ENCODE measurements at regions not wholly inside any gene's neighbourhood (a gene's known extent, or its start where the extent isn't known, plus 50 kb on each side); places are given as distances from the start of the nearest gene placed in this dataset.

- no peak for DNase-seq (ENCODE audit: low read depth)
Observed at GRCh38 chr3:189455641-189456417, 175.4 kb upstream of the TP63 start.

- DNase-seq (ENCODE audit: low read depth): peak; percentile 77
Observed at GRCh38 chr3:189457201-189457607, 174.0 kb upstream of the TP63 start.

GRCh38 chr3:189457631-189458412, 173.4 kb upstream of the TP63 start:
- DNase-seq (ENCODE audit: low read depth): no peak

DNA sequence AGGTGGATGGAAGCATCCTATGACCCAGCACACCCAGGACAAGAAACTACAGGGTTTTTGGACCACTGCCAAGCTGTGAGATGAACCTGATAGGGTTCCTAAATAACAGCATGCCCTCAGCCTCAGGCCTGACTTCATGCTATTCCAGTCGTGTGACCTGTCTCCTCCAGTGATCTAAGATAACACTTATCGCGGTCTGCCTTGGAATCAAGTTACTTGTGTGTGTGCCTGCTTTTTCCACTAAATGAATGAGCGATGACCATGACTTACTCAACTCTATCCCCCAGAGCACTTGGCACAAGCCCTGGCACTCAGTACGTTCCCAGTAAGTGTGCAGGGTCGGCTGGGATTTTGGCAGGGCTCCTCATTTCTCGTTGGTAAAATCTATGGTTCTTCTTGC, 172.7 kb upstream of the TP63 start:
- DNase-seq (ENCODE audit: low read depth): no peak

DNA sequence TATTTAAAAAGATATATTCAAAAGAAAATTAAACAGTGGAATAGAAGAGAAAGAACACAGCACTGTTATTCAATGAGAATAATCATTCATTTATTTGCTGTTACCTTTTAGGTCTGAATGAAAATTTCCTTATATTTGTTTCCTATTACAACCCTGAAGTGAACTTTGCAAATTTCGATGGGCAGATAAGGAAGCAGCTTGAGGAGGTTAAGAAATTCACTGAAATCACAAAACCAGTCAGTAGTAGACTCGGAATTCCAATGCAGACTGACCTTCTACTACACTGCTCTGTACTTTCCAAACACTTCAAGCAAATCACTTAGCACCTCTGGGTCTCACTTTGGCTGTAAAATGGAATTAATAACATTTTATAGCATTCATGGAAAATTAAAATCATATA, 172.0 kb upstream of the TP63 start:
- no peak for DNase-seq (ENCODE audit: low read depth)

DNA sequence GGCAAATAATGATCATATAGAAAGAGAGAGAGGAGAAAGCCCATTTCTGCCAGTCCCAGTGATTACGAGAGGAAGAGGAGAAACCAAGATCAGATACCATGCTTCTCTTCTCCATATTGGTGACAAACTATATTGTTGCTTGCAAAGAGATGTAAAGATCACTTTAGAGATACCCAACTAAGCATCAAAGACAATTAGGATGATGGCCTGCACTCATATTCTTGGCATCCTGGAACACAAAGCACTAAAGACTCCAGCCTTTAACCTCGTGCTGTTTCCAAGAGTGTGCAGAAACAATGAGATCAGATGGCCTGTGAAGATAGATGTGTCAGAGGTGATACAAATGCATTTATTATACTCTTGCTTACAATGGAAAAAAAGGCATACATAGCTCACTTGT, 170.7 kb upstream of the TP63 start:
- DNase-seq (ENCODE audit: low read depth): no peak

- no peak for DNase-seq (ENCODE audit: low read depth)
Observed at GRCh38 chr3:189464799-189465198, 166.4 kb upstream of the TP63 start.

DNA sequence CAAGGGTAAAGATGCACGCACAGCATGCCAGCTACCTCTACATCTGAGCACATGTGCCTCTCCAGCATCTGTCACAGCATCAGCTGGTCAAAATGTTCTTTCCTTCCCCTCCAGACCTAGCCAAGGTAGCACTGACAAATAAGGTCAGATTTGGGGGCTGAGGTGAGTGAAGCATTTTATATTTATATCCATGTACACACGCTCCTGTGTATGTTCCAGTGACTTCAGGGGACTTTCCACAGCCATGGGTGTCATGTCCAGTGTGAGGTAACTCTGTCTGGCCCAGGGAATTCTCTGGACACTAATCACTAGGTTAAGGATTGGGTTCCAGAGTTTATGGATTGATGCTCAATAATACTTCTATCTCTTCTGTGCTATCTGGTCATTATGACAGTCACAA, 165.2 kb upstream of the TP63 start:
- no peak for DNase-seq (ENCODE audit: low read depth)

DNA sequence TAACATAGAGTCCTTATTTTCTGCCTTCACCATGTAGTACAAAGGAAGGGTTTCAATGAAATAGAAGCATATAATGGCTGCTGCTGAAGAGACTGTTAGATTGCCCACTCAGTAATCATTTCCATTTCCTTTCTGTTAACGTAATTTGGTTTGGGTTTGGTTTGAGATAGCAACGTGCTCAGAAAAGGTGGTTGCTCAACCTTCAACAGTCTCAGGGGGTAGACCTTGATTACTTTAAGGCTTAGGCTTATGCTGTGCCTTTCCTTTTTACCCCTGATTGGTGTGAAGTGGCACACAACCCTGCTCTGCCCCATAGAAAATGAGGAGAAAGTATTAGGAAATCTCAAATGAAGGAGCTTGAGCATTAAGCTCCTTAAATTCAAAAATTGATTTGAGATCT, 163.7 kb upstream of the TP63 start:
- no peak for DNase-seq (ENCODE audit: low read depth)

GRCh38 chr3:189474944-189475343, 156.2 kb upstream of the TP63 start:
- DNase-seq (ENCODE audit: low read depth): no peak

DNA sequence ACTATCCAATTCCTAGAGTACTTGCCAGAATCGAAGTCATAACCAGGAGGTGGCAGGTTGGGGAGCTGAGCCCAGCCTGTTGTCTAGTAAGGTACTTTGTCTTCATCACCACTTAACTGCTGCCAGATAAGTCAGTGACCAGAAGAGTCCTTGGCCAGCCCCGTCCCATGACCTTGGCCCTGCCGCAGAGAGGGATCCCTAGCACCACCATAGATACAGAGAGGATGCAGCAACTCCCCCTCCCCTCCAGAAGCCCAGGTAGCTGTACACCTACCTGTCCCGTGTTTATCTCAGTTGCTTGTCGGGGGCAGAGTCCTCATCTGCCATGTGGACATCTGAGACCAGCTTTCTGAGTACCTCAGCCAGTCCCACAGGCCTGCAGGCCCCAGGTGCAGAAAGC, 153.6 kb upstream of the TP63 start:
- no peak for DNase-seq (ENCODE audit: low read depth)

DNA sequence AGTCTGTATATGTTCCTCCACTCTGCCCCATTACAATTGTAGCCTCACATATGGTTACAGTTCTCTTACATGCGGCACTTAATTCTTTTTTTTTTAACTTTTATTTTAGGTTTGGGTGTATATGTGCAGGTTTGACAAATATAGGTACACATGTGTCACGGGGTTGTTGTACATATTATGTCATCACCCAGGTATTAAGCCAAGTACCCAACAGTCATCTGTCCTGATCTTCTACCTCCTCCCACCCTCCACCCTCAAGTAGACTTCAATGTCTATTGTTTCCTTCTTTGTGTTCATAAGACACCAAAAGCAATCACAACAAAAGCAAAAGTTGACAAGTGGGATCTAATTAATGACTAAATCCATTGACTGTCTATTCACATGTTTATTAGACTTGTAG, 144.6 kb upstream of the TP63 start:
- no peak for DNase-seq (ENCODE audit: low read depth)

- no peak for DNase-seq (ENCODE audit: low read depth)
Observed at GRCh38 chr3:189488241-189488767, 142.9 kb upstream of the TP63 start.

- peak; percentile 73 for DNase-seq (ENCODE audit: low read depth)
Observed at GRCh38 chr3:189490337-189490736, 140.9 kb upstream of the TP63 start.

DNA sequence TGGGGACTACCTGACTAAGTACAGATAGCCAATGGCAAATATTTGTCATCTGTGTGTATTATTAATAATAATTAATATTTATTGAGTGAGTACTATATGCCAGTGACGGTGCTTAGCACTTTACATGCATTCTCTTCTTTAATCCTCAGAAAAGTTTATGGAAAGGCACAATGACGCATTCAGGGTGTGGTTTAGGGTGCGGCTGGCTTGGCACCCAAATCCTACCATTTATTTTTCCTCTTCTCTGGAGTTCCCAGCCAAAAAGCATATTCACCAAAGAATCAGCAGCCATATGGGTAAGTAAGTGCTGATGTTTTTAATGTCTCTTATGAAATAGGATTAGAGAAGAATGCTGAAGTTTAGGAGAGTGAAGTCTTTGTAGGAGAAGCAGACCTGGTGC, 140.4 kb upstream of the TP63 start:
- DNase-seq (ENCODE audit: low read depth): no peak

DNA sequence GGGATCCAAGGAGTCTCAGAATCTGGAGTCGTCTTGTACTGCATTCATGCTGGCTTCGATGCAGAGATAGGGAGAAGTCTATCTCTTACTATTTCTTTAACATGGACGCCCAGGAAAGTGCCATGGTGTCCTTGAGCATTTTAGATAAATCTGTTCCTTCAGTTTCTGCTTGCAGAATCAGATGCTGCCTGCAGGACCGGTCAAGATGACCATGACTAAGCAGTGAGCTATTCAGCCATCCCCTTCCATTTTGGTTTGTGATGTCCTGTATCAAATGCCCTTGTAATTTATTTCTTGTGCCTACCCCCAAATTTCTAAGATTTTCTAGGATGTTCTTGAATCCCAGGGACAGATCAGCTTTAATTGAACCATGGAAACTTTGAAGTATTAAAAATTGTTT, 139.4 kb upstream of the TP63 start:
- DNase-seq (ENCODE audit: low read depth): no peak

- DNase-seq (ENCODE audit: low read depth): no peak
Observed at GRCh38 chr3:189493271-189493670, 137.9 kb upstream of the TP63 start.

DNA sequence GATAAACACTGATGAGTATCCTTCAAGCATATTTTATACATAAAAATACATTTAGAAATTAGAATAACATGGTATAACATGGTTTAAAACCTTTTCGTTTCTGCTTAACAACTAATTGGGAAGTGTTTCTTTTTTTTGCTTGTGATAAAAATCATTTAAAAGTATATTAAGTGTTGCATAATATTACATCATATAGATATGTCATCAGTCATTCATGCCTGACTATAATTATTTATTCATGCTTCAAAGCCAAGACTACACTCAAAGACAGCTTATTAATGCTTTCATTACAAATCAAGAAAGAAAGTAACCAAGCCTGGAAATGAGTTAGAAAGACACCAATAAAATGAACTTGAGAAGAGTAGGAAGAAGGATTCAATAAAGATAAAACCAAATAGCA, 136.6 kb upstream of the TP63 start:
- no peak for DNase-seq (ENCODE audit: low read depth)

DNA sequence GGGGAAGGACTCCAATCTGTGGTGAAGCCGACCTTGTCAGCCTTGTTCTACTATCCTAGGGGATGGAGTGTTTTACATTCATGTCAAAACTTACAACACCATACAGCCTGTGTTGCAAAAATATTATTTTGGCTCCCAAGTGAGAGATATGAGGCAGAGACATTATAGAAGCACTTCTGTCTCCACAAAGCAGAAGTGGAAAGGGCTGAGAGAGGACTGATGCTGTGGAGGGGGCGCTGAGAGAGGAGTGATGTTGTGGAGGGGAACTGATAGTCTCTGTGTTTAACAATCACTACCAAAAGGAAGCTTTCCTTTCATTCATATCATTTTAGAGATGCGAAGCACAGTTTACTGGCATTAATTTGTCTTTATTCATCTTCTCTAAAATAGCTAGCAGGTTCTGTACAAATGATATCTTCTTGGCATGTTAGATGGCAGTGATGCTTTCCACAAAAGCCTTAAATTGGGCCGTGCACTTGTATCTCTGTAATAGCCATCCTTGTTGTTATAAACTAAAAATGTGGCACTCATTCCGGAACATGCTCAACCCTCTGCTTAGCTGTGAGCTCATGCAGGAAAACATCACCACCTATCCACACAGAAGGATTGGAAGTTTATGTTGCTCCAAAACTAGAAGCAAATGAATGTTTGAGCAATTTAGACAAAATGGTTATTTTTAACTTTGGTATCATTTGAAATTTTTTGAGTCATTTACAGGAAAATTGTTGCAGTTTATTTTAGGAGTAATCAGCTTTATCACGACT, 134.6 kb upstream of the TP63 start:
- DNase-seq (ENCODE audit: low read depth): no peak

GRCh38 chr3:189498995-189499704, 132.0 kb upstream of the TP63 start:
- no peak for DNase-seq (ENCODE audit: low read depth)

DNA sequence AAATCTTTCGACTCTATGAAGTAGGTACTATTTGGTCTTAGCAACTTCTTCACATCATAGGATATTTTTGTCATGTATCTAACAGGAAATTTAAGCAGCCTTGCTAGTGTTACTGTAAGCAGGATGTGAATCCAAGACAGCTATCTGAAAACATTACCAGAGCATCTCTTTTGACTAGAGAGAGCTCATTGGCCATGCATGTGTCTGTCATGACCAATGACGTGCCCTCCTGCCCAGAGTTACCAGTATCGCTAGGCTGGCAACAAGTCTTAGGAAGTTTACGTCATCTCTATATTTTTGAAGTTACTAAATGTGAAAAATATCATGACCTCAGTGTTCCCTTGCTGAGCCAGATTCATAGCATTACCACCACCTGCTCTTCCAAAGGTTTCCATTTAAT, 130.9 kb upstream of the TP63 start:
- DNase-seq (ENCODE audit: low read depth): no peak
